ENCODE measurements at regions not wholly inside any gene's neighbourhood (a gene's known extent, or its start where the extent isn't known, plus 50 kb on each side); places are given as distances from the start of the nearest gene placed in this dataset.

DNA sequence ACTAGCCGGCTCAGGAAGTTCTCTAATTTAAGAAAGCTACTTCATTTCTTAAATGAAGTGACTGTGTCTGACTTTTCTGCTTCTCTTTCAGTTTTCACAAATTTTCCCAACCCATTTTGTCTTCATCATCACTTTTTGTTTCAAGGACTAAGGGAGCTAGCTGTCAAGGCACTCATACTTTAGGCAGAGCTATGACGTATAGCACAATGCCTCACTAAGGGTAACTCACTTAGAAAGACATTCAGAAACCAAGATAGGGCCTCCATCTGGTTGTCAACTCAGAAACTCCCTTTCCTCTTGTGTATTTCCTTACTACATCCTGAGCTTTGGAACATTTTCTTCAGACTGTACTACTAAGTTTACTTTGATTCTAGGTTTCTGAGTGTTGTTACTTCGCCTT is 397.9 kb downstream of the TOX3 start:
- no peaks in the 10 kb centered on the region for H3K27me3 ChIP-seq (replicated peaks in 1 of 7)
- H3K36me3 ChIP-seq = no peaks in the 10 kb centered on the region
- TF ChIP-seq CTCF (IDR thresholded peaks at IDR 0.05 in 8 of 11, conservative IDR thresholded peaks at IDR 0.05 in 3 of 11) (no peak), POLR2AphosphoS5 (IDR thresholded peaks at IDR 0.05) (no peak), POLR2A (IDR thresholded peaks at IDR 0.05) (no peak)
- H3K4me1 ChIP-seq = no peaks in the 10 kb centered on the region
- intact Hi-C loops (cut with DNase I; ENCODE audit: low total_unique reads) = no loop called here
- DNase-seq = no peak
- no peak overlapping the region for H3K27ac ChIP-seq
- no peak overlapping the region for H3K4me3 ChIP-seq
- H3K9me3 ChIP-seq = peaks cover 0 to 8% (median 0%) of the 10 kb centered on the region in 8 donors
- 53 to 72% (median 57%) methylated on average over 3 of the region's 3 CpGs for WGBS, 5 donors

GRCh38 chr16:52141871-52142270 is 405.1 kb downstream of the TOX3 start:
- H3K4me3 ChIP-seq = no peak overlapping the region
- WGBS, 5 donors = 29 to 43% (median 34%) methylated on average over 4 of the region's 4 CpGs

DNA sequence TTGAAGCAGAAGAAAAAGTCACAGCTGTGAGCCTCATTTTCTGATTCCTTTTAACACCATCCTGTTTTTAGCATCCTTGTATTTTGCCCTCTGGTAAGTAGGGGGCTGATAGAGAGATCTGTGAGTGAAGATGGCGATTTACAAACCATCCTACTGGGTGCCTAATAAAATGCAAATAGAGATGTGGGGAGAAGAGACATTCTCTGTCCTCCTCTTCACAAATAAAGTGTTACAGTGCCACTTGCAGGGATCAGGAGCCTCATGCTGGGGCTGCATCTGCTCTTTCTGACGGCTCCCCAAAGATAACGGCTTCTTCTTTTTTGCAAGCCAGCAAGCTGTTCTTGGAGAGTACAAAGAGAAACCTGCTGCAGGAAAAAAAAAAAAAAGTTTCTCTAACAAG is 418.6 kb downstream of the TOX3 start:
- TF ChIP-seq POLR2AphosphoS5 (IDR thresholded peaks at IDR 0.05) (no peak), CTCF (IDR thresholded peaks at IDR 0.05 in 8 of 11, conservative IDR thresholded peaks at IDR 0.05 in 3 of 11) (no peak), POLR2A (IDR thresholded peaks at IDR 0.05) (no peak)
- H3K9me3 ChIP-seq = peaks cover 0 to 5% (median 0%) of the 10 kb centered on the region in 8 donors
- H3K4me1 ChIP-seq = no peaks in the 10 kb centered on the region
- no peak for DNase-seq
- H3K27ac ChIP-seq = no peak overlapping the region
- WGBS, 5 donors = 17 to 32% (median 26%) methylated on average over 3 of the region's 3 CpGs
- no peaks in the 10 kb centered on the region for H3K36me3 ChIP-seq
- no peaks in the 10 kb centered on the region for H3K27me3 ChIP-seq (replicated peaks in 1 of 7)
- no peak overlapping the region for H3K4me3 ChIP-seq
- intact Hi-C loops (cut with DNase I; ENCODE audit: low total_unique reads) = no loop called here

More at GRCh38 chr16:52141871-52142270, 405.1 kb downstream of the TOX3 start:
- Histone ChIP-seq H3K27me3 (replicated peaks in 1 of 7) (no peaks in the 10 kb centered on the region), H3K36me3 (no peaks in the 10 kb centered on the region), H3K27ac (no peak overlapping the region), H3K4me1 (no peaks in the 10 kb centered on the region), H3K9me3 (peaks cover 0 to 8% (median 0%) of the 10 kb centered on the region in 8 donors)
- intact Hi-C loops (cut with DNase I; ENCODE audit: low total_unique reads) = no loop called here
- TF ChIP-seq CTCF (IDR thresholded peaks at IDR 0.05 in 8 of 11, conservative IDR thresholded peaks at IDR 0.05 in 3 of 11) = no peak
- TF ChIP-seq POLR2A (IDR thresholded peaks at IDR 0.05) = no peak
- TF ChIP-seq POLR2AphosphoS5 (IDR thresholded peaks at IDR 0.05) = no peak
- no peak for DNase-seq

GRCh38 chr16:52123842-52124241 is 423.1 kb downstream of the TOX3 start:
- no peak for DNase-seq
- H3K36me3 ChIP-seq = no peaks in the 10 kb centered on the region
- TF ChIP-seq POLR2A (IDR thresholded peaks at IDR 0.05) = no peak
- no peak for TF ChIP-seq CTCF (IDR thresholded peaks at IDR 0.05 in 8 of 11, conservative IDR thresholded peaks at IDR 0.05 in 3 of 11)
- no peak for TF ChIP-seq POLR2AphosphoS5 (IDR thresholded peaks at IDR 0.05)
- H3K4me3 ChIP-seq = no peak overlapping the region
- no peaks in the 10 kb centered on the region for H3K27me3 ChIP-seq (replicated peaks in 1 of 7)
- 80 to 92% (median 86%) methylated on average over 1 of the region's 1 CpG for WGBS, 5 donors
- H3K27ac ChIP-seq = no peak overlapping the region
- peaks cover 0 to 26% (median 18%) of the 10 kb centered on the region in 8 donors for H3K9me3 ChIP-seq
- no peaks in the 10 kb centered on the region for H3K4me1 ChIP-seq
- intact Hi-C loops (cut with DNase I; ENCODE audit: low total_unique reads) = no loop called here
